ENCODE measurements at regions not wholly inside any gene's neighbourhood (a gene's known extent, or its start where the extent isn't known, plus 50 kb on each side); places are given as distances from the start of the nearest gene placed in this dataset.

- TF ChIP-seq SP1 (IDR thresholded peaks at IDR 0.05) (no peak), REST (IDR thresholded peaks at IDR 0.05) (no peak), CTCF (IDR thresholded peaks at IDR 0.05; ENCODE audit: low read depth, low read length, missing input control) (no peak), YY1 (IDR thresholded peaks at IDR 0.05) (no peak), ATF3 (IDR thresholded peaks at IDR 0.05) (no peak), TAF1 (conservative IDR thresholded peaks at IDR 0.05) (no peak)
These were observed 293.9 kb downstream of the BRINP2 start for GRCh38 chr1:177464686-177465085.
